ENCODE measurements at regions not wholly inside any gene's neighbourhood (a gene's known extent, or its start where the extent isn't known, plus 50 kb on each side); places are given as distances from the start of the nearest gene placed in this dataset.

DNA sequence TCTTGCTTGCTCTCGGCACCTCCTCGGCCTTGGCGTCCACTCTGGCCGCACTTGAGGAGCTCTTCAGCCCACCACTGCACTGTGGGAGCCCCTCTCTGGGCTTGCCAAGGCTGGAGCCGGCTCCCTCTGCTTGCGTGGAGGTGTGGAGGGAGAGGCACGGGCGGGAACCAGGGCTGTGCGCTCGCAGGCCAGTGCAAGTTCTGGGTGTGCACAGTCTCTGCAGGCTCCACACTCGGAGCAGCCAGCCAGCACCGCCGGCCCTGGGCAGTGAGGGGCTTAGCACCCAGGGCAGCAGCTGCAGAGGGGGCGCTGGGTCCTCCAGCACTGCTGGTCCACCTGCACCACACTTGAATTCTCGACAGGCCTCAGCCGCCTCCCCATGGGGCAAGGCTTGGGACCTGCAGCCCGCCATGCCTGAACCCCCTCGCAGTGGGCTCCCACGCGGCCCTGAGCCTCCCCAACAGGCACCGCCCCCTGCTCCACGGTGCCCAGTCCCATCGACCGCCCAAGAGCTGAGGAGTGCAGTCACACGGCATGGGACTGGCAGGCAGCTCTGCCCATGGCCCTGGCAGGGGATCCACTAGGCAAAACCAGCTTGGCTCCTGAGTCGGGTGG is 411.2 kb upstream of the CHAC2 start:
- Histone ChIP-seq H3K27me3 (ENCODE audit: low read length) (no peaks in the 10 kb centered on the region), H3K9me3 (ENCODE audit: insufficient read depth, low read length) (peaks cover 6% of the 10 kb centered on the region; the same call in 1 of the 2 replicates), H3K36me3 (ENCODE audit: low read length) (no peaks in the 10 kb centered on the region), H3K79me2 (ENCODE audit: insufficient read depth, low read length) (no peaks in the 10 kb centered on the region), H3F3A (ENCODE audit: insufficient read depth) (no peaks in the 10 kb centered on the region), H3K9ac (ENCODE audit: low read length) (no peak overlapping the region), H3K4me3 (ENCODE audit: insufficient read depth, low read length, poor library complexity, severe bottlenecking) (no peak overlapping the region), H3K4me2 (ENCODE audit: low read depth, low read length, poor library complexity, severe bottlenecking) (no peak overlapping the region), H3K27ac (ENCODE audit: low read depth, low read length) (no peak overlapping the region), H2AFZ (ENCODE audit: low read depth, low read length, severe bottlenecking) (no peak overlapping the region), H4K20me1 (ENCODE audit: low read depth, low read length) (no peaks in the 10 kb centered on the region), H3K9me2 (replicated peaks; ENCODE audit: insufficient read depth, low read length) (no peaks in the 10 kb centered on the region)
- TF ChIP-seq, protein P1, sequence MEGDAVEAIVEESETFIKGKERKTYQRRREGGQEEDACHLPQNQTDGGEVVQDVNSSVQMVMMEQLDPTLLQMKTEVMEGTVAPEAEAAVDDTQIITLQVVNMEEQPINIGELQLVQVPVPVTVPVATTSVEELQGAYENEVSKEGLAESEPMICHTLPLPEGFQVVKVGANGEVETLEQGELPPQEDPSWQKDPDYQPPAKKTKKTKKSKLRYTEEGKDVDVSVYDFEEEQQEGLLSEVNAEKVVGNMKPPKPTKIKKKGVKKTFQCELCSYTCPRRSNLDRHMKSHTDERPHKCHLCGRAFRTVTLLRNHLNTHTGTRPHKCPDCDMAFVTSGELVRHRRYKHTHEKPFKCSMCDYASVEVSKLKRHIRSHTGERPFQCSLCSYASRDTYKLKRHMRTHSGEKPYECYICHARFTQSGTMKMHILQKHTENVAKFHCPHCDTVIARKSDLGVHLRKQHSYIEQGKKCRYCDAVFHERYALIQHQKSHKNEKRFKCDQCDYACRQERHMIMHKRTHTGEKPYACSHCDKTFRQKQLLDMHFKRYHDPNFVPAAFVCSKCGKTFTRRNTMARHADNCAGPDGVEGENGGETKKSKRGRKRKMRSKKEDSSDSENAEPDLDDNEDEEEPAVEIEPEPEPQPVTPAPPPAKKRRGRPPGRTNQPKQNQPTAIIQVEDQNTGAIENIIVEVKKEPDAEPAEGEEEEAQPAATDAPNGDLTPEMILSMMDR (IDR thresholded peaks at IDR 0.05; ENCODE audit: insufficient read depth, low read length, poor library complexity, severe bottlenecking), result no peak
- TF ChIP-seq EZH2phosphoT487 (conservative IDR thresholded peaks at IDR 0.05; ENCODE audit: low read length), result no peak

DNA sequence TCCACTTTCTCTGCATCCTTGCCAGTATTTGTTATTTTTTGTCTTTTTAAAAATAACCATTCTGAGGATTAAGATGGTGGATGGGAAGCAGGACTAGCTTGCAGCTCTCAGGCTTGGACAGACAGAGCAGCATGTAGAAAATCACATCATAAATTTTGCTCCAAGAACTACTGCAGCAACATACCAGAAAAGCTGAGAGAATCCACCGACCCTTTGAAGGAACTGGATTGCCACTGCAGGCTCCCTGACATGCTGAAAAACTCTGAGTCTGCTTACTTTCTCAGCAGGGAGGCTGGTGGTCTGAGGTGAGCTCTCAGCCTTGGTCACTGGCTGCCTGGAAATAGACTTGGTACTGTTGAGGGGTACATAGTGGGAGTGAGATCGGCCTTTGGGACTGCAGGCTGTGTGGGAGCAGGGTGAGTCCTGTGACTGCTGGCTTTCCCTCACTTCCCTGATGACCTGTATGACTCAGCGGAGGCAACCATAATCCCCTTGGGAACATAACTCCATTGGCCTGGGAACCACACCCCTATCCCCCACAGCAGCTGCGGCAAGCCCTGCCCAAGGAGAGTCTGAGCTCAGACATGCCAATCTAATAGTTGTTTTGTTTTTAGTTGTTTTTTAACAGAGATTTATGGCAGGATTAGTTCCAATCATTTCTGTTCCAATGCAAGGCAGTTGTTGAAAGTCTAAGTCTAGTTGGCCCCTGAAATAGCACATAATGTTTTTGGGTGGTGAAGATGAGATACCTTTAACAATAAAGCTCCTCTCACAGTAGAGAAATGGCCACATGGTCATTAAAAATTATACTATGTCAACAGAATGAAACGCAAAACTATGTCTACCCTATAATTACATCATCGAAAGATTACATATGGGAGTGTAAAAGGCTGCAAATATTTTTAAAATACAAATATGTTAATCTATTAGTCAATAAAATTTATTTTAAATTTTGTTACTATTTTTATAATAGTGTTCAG is 414.2 kb upstream of the CHAC2 start:
- Histone ChIP-seq H3K9me3 (ENCODE audit: insufficient read depth, low read length) (no peaks in the 10 kb centered on the region), H3K4me2 (ENCODE audit: low read depth, low read length, poor library complexity, severe bottlenecking) (no peak overlapping the region), H3K4me3 (ENCODE audit: insufficient read depth, low read length, poor library complexity, severe bottlenecking) (no peak overlapping the region), H3K79me2 (ENCODE audit: insufficient read depth, low read length) (no peaks in the 10 kb centered on the region), H3K9me2 (replicated peaks; ENCODE audit: insufficient read depth, low read length) (no peaks in the 10 kb centered on the region), H3F3A (ENCODE audit: insufficient read depth) (no peaks in the 10 kb centered on the region), H3K36me3 (ENCODE audit: low read length) (no peaks in the 10 kb centered on the region), H2AFZ (ENCODE audit: low read depth, low read length, severe bottlenecking) (no peak overlapping the region), H4K20me1 (ENCODE audit: low read depth, low read length) (no peaks in the 10 kb centered on the region), H3K9ac (ENCODE audit: low read length) (no peak overlapping the region), H3K27ac (ENCODE audit: low read depth, low read length) (no peak overlapping the region), H3K27me3 (ENCODE audit: low read length) (no peaks in the 10 kb centered on the region)
- TF ChIP-seq, protein P1 (IDR thresholded peaks at IDR 0.05; ENCODE audit: insufficient read depth, low read length, poor library complexity, severe bottlenecking), result no peak
- no peak for TF ChIP-seq EZH2phosphoT487 (conservative IDR thresholded peaks at IDR 0.05; ENCODE audit: low read length)

GRCh38 chr2:53347269-53347668 is 420.3 kb upstream of the CHAC2 start:
- Histone ChIP-seq H3K4me3 (ENCODE audit: insufficient read depth, low read length, poor library complexity, severe bottlenecking) (no peak overlapping the region), H3K9ac (ENCODE audit: low read length) (no peak overlapping the region), H4K20me1 (ENCODE audit: low read depth, low read length) (no peaks in the 10 kb centered on the region), H3K9me3 (ENCODE audit: insufficient read depth, low read length) (no peaks in the 10 kb centered on the region), H3K4me2 (ENCODE audit: low read depth, low read length, poor library complexity, severe bottlenecking) (no peak overlapping the region), H3K27me3 (ENCODE audit: low read length) (no peaks in the 10 kb centered on the region), H2AFZ (ENCODE audit: low read depth, low read length, severe bottlenecking) (no peak overlapping the region), H3K36me3 (ENCODE audit: low read length) (no peaks in the 10 kb centered on the region), H3K79me2 (ENCODE audit: insufficient read depth, low read length) (no peaks in the 10 kb centered on the region), H3K27ac (ENCODE audit: low read depth, low read length) (no peak overlapping the region), H3K9me2 (replicated peaks; ENCODE audit: insufficient read depth, low read length) (no peaks in the 10 kb centered on the region), H3F3A (ENCODE audit: insufficient read depth) (no peaks in the 10 kb centered on the region)
- TF ChIP-seq, protein P1 (IDR thresholded peaks at IDR 0.05; ENCODE audit: insufficient read depth, low read length, poor library complexity, severe bottlenecking), result no peak
- no peak for TF ChIP-seq EZH2phosphoT487 (conservative IDR thresholded peaks at IDR 0.05; ENCODE audit: low read length)

All from SU-DHL-6 (cell line).